Osteocyte (in vitro differentiated cells): ENCODE measurements at regions not wholly inside any gene's neighbourhood (a gene's known extent, or its start where the extent isn't known, plus 50 kb on each side); places are given as distances from the start of the nearest gene placed in this dataset.

Experiments
- DNase-seq: peaks from one replicate; pipeline ENCODE4 v3.0.0; 2021; ENCODE audit warnings: mixed read lengths; ENCODE audit not compliant: unreplicated experiment; ENCODE audit errors: extremely low spot score
- H3K27ac Mint-ChIP-seq: one replicate; pipeline ENCODE4 v1.8.0; 2021; ENCODE audit warnings: mild to moderate bottlenecking, mixed read lengths; ENCODE audit not compliant: unreplicated experiment
- H3K27me3 Mint-ChIP-seq: one replicate; pipeline ENCODE4 v1.8.0; 2021; ENCODE audit warnings: mixed read lengths; ENCODE audit not compliant: unreplicated experiment
- H3K36me3 Mint-ChIP-seq: one replicate; pipeline ENCODE4 v1.8.0; 2021; ENCODE audit warnings: mixed read lengths; ENCODE audit not compliant: unreplicated experiment
- H3K4me1 Mint-ChIP-seq: one replicate; pipeline ENCODE4 v1.8.0; 2021; ENCODE audit warnings: mixed read lengths; ENCODE audit not compliant: unreplicated experiment
- H3K4me3 Mint-ChIP-seq: one replicate; pipeline ENCODE4 v1.8.0; 2021; ENCODE audit warnings: mild to moderate bottlenecking, moderate library complexity, mixed read lengths; ENCODE audit not compliant: unreplicated experiment
- H3K9me3 Mint-ChIP-seq: one replicate; pipeline ENCODE4 v1.8.0; 2021; ENCODE audit warnings: mixed read lengths; ENCODE audit not compliant: unreplicated experiment
- TF ChIP-seq, protein P1 (sequence below): fragments of 200-600 bp; sonication (generic); IDR thresholded peaks from 2 replicates; pipeline ENCODE4 v1.5.0; 2021; ENCODE audit warnings: antibody characterized with exemption, mild to moderate bottlenecking, moderate library complexity

DNA sequence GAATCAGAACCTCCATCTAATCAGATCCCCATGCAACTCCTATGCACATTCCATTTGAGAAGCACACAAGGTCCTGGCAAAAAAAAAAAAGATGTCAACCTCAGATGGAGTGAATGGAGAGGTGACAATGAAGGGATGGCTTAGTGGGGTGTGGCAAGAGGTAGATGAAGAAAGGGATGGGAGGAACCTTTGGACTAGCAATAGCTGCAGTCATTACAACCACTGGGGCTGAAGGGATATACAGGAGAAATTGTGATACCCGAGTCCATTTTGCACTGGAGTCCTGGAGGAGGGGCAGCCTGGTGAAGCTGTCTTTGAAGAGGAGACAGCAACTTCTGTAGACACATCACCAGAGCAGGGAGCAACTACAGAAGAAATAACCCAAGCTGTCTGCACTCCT is 219.6 kb downstream of the ENC1 start:
- Mint-ChIP-seq H3K36me3 (no peaks in the 10 kb centered on the region), H3K4me3 (no peak overlapping the region), H3K4me1 (peaks cover 3% of the 10 kb centered on the region), H3K27me3 (no peaks in the 10 kb centered on the region), H3K27ac (no peak overlapping the region), H3K9me3 (no peaks in the 10 kb centered on the region)
- DNase-seq = no peak
- TF ChIP-seq, protein P1, sequence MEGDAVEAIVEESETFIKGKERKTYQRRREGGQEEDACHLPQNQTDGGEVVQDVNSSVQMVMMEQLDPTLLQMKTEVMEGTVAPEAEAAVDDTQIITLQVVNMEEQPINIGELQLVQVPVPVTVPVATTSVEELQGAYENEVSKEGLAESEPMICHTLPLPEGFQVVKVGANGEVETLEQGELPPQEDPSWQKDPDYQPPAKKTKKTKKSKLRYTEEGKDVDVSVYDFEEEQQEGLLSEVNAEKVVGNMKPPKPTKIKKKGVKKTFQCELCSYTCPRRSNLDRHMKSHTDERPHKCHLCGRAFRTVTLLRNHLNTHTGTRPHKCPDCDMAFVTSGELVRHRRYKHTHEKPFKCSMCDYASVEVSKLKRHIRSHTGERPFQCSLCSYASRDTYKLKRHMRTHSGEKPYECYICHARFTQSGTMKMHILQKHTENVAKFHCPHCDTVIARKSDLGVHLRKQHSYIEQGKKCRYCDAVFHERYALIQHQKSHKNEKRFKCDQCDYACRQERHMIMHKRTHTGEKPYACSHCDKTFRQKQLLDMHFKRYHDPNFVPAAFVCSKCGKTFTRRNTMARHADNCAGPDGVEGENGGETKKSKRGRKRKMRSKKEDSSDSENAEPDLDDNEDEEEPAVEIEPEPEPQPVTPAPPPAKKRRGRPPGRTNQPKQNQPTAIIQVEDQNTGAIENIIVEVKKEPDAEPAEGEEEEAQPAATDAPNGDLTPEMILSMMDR = no peak

DNA sequence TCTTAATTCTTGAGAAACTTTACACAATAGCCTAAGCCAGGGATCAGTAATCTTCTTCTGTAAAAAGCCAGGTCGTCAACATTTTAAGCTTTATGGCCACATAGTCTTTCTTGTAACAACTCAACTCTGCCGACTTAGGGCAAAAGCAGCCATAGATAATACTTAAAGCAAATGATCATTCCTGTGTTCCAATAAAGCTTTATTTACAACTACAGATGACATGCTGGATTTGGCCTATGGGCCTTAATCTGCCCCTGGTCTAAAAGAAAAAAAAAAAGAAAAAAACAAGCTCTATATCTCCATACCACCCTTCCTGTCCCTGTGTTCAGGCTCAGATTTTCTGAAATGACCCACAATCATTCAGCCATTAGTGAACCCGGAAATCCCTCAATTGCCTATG is 220.3 kb downstream of the ENC1 start:
- TF ChIP-seq, protein P1 = no peak
- Mint-ChIP-seq H3K27me3 (no peaks in the 10 kb centered on the region), H3K9me3 (no peaks in the 10 kb centered on the region)

DNA sequence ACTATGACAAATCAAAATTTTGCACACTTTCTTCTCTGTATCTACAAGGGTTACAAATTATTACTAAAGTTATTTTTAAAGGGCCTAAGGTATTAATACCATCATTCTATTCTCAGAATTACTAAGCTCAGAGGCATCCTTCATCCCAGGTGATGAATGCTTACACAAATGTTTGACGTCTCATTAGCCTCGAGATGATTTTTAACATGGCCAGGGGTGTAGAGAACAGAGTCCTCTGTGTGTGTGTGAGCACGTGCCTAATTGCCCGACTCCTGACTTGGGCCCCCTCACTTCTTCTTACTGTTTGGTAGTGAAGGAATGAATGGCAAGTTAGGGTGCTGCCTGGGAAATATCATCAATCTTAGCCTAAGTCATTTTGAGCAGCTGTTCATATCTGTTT is 221.1 kb downstream of the ENC1 start:
- peaks cover 3% of the 10 kb centered on the region for H3K4me1 Mint-ChIP-seq
- no peak overlapping the region for H3K4me3 Mint-ChIP-seq
- H3K9me3 Mint-ChIP-seq = no peaks in the 10 kb centered on the region
- TF ChIP-seq, protein P1 = no peak
- no peak overlapping the region for H3K27ac Mint-ChIP-seq
- no peak for DNase-seq
- no peaks in the 10 kb centered on the region for H3K27me3 Mint-ChIP-seq
- H3K36me3 Mint-ChIP-seq = no peaks in the 10 kb centered on the region

More for the DNA sequence above, 220.3 kb downstream of the ENC1 start:
- Mint-ChIP-seq H3K4me3 (no peak overlapping the region), H3K4me1 (peaks cover 3% of the 10 kb centered on the region), H3K36me3 (no peaks in the 10 kb centered on the region), H3K27ac (no peak overlapping the region)
- DNase-seq = no peak

DNA sequence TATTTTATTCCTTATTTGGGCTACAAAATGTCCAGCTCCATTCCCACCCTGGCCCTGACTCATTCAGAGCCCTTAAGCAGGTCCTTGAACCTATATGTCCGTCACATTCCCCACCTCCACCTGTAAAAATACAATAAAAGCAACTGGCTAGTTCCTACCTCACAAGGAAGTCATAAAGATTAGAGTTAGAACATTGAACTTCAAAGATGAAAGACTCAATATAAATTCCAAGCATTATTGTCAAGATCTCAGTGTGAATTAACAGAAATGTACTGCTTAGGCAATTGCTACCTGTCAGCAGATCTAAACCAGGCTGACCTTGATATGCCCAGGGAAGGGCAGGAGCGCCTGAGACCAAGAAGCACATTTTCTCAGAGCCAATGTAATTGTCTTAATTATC is 221.8 kb downstream of the ENC1 start:
- Mint-ChIP-seq H3K4me3 (no peak overlapping the region), H3K9me3 (no peaks in the 10 kb centered on the region), H3K4me1 (peaks cover 3% of the 10 kb centered on the region), H3K27me3 (no peaks in the 10 kb centered on the region), H3K27ac (no peak overlapping the region), H3K36me3 (no peaks in the 10 kb centered on the region)
- no peak for DNase-seq
- TF ChIP-seq, protein P1 = no peak

DNA sequence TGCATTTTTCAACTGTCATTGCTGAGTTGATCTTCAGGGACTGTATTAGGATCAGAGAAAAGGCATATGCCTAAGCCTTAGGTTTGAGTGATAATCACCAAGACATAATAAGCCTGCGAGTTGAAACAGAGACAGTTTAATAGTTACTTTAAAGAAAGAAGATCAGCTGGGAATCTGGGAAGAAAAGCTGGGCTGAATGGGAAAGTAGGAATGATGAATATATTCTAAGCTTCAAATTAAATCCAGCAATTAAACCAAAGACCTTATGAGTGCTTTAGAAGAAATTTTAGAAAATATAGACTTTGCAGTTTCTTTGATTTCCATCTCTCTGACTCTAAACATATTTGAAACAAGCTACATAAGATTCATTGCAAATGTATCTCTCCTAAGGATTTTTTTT is 222.3 kb downstream of the ENC1 start:
- Mint-ChIP-seq H3K27me3 (no peaks in the 10 kb centered on the region), H3K36me3 (no peaks in the 10 kb centered on the region), H3K4me3 (no peak overlapping the region), H3K27ac (no peak overlapping the region), H3K9me3 (no peaks in the 10 kb centered on the region), H3K4me1 (peaks cover 3% of the 10 kb centered on the region)
- TF ChIP-seq, protein P1 = no peak
- no peak for DNase-seq
